HL-60 (cell line): ENCODE measurements at regions not wholly inside any gene's neighbourhood (a gene's known extent, or its start where the extent isn't known, plus 50 kb on each side); places are given as distances from the start of the nearest gene placed in this dataset.

ENCODE experiments used
- DNase-seq, 2 experiments: peaks; one replicate each; pipeline ENCODE4 v3.0.0-alpha.2; 2010 to 2020; ENCODE audit warnings: low read depth in 1 of 2, low spot score in 1 of 2
- H3K27ac ChIP-seq: fragments of 250-450 bp; sonication (Bioruptor Pico); replicated peaks from 2 replicates; pipeline ENCODE4 v1.5.1; 2020; ENCODE audit warnings: mild to moderate bottlenecking, moderate library complexity
- H3K27me3 ChIP-seq: fragments of 250-450 bp; sonication (Bioruptor Pico); 2 replicates; pipeline ENCODE4 v1.5.1; 2021; ENCODE audit warnings: mild to moderate bottlenecking, moderate library complexity; ENCODE audit not compliant: insufficient read depth, poor library complexity, severe bottlenecking
- H3K4me3 ChIP-seq: replicated peaks from 2 replicates; pipeline ENCODE4 v1.5.1; 2011; ENCODE audit warnings: mild to moderate bottlenecking, control low read depth, low read length; ENCODE audit not compliant: insufficient read depth
- CTCF ChIP-seq: IDR thresholded peaks from one replicate; pipeline ENCODE4 v1.5.1; 2011; ENCODE audit warnings: low read length, control low read depth, inconsistent platforms; ENCODE audit not compliant: insufficient read depth
- GABPA ChIP-seq: IDR thresholded peaks from 2 replicates; pipeline ENCODE4 v1.6.1; 2012; ENCODE audit warnings: low read depth
- POLR2AphosphoS5 ChIP-seq: IDR thresholded peaks from 2 replicates; pipeline ENCODE4 v1.6.1; 2012; ENCODE audit warnings: low read depth
- REST ChIP-seq: IDR thresholded peaks from 2 replicates; pipeline ENCODE4 v1.6.1; 2012; ENCODE audit warnings: low read depth; ENCODE audit not compliant: insufficient replicate concordance
- SPI1 ChIP-seq: IDR thresholded peaks from 2 replicates; pipeline ENCODE4 v1.6.1; 2012; ENCODE audit warnings: low read depth, mild to moderate bottlenecking, borderline replicate concordance

- Histone ChIP-seq H3K27me3 (no peaks in the 10 kb centered on the region), H3K27ac (no peak overlapping the region), H3K4me3 (no peak overlapping the region)
- no peak for DNase-seq
- TF ChIP-seq POLR2AphosphoS5, result no peak
- no peak for TF ChIP-seq SPI1
- TF ChIP-seq REST, result no peak
- TF ChIP-seq GABPA, result no peak
- no peak for TF ChIP-seq CTCF
These were observed 330.4 kb downstream of the AJAP1 start for GRCh38 chr1:4984841-4985240.

GRCh38 chr1:4980211-4980610 lies 325.8 kb downstream of the AJAP1 start:
- no peak overlapping the region for H3K4me3 ChIP-seq
- no peak overlapping the region for H3K27ac ChIP-seq
- no peaks in the 10 kb centered on the region for H3K27me3 ChIP-seq
- no peak for DNase-seq
- TF ChIP-seq REST (no peak), SPI1 (no peak), GABPA (no peak), POLR2AphosphoS5 (no peak), CTCF (no peak)

GRCh38 chr1:4978660-4979390 lies 324.4 kb downstream of the AJAP1 start:
- H3K4me3 ChIP-seq, result no peak overlapping the region
- H3K27ac ChIP-seq, result no peak overlapping the region
- no peak for DNase-seq
- H3K27me3 ChIP-seq, result no peaks in the 10 kb centered on the region
- TF ChIP-seq SPI1 (no peak), GABPA (no peak), POLR2AphosphoS5 (no peak), CTCF (no peak), REST (no peak)
